HEK293T (cell line): ENCODE measurements at regions not wholly inside any gene's neighbourhood (a gene's known extent, or its start where the extent isn't known, plus 50 kb on each side); places are given as distances from the start of the nearest gene placed in this dataset.
"Not testable (repeated sequence)": the region's sequence is repeated elsewhere in the genome, so short reads cannot be mapped to it uniquely, and the experiment has no call there.

Experiments used
- CTCF ChIA-PET: fragments of 350-600 bp; formaldehyde crosslinking; extraction: SDS; loops from one replicate; lab custom pipeline; 2021; ENCODE audit warnings: antibody characterized with exemption, inconsistent platforms; lab: Yijun Ruan, JAX
- POLR2A ChIA-PET: fragments of 350-600 bp; formaldehyde crosslinking; extraction: SDS; loops from one replicate; lab custom pipeline; 2020; ENCODE audit warnings: antibody characterized with exemption, inconsistent platforms; lab: Yijun Ruan, JAX
- DNase-seq: peaks from one replicate; pipeline ENCODE4 v3.0.0; 2012; ENCODE audit warnings: mixed read lengths; ENCODE audit errors: extremely low spot score
- ARNT ChIP-seq: fragments of 450-650 bp; IDR thresholded peaks from 2 replicates; pipeline ENCODE4 v1.6.1; 2017; ENCODE audit warnings: mild to moderate bottlenecking
- BHLHE40 ChIP-seq: fragments of 450-650 bp; IDR thresholded peaks from 2 replicates; pipeline ENCODE4 v1.6.1; 2016; ENCODE audit warnings: mild to moderate bottlenecking, moderate library complexity, borderline replicate concordance
- CTBP1 ChIP-seq: fragments of 450-650 bp; IDR thresholded peaks from 2 replicates; pipeline ENCODE4 v1.6.1; 2016; ENCODE audit warnings: borderline replicate concordance
- ELF4 ChIP-seq: fragments of 450-650 bp; IDR thresholded peaks from 2 replicates; pipeline ENCODE4 v1.6.1; 2017; ENCODE audit warnings: antibody characterized with exemption
- FOXA1 ChIP-seq: fragments of 450-650 bp; IDR thresholded peaks from 2 replicates; pipeline ENCODE4 v1.6.1; 2016; ENCODE audit warnings: mild to moderate bottlenecking
- FOXK2 ChIP-seq: fragments of 450-650 bp; IDR thresholded peaks from 2 replicates; pipeline ENCODE4 v1.6.1; 2016; ENCODE audit warnings: mild to moderate bottlenecking
- FOXM1 ChIP-seq: fragments of 450-650 bp; IDR thresholded peaks from 2 replicates; pipeline ENCODE4 v1.6.1; 2017; ENCODE audit warnings: mild to moderate bottlenecking, borderline replicate concordance
- HDGF ChIP-seq: fragments of 450-650 bp; IDR thresholded peaks from 2 replicates; pipeline ENCODE4 v1.6.1; 2017; ENCODE audit warnings: antibody characterized with exemption, borderline replicate concordance
- L3MBTL2 ChIP-seq: fragments of 450-650 bp; conservative IDR thresholded peaks from 2 replicates; pipeline ENCODE4 v1.6.1; 2016; ENCODE audit warnings: mild to moderate bottlenecking
- LEF1 ChIP-seq: fragments of 450-650 bp; IDR thresholded peaks from 2 replicates; pipeline ENCODE4 v1.6.1; 2017; ENCODE audit warnings: mild to moderate bottlenecking, borderline replicate concordance
- NFRKB ChIP-seq: fragments of 450-650 bp; IDR thresholded peaks from 2 replicates; pipeline ENCODE4 v1.6.1; 2016; ENCODE audit warnings: mild to moderate bottlenecking, moderate library complexity
- PKNOX1 ChIP-seq: fragments of 450-650 bp; IDR thresholded peaks from 2 replicates; pipeline ENCODE4 v1.6.1; 2016
- SP1 ChIP-seq: fragments of 450-650 bp; IDR thresholded peaks from 2 replicates; pipeline ENCODE4 v1.6.1; 2017
- SUZ12 ChIP-seq: fragments of 450-650 bp; IDR thresholded peaks from 2 replicates; pipeline ENCODE4 v1.6.1; 2016; ENCODE audit warnings: mild to moderate bottlenecking
- TARDBP ChIP-seq: fragments of 450-650 bp; IDR thresholded peaks from 2 replicates; pipeline ENCODE4 v1.6.1; 2016
- ZNF384 ChIP-seq: fragments of 450-650 bp; IDR thresholded peaks from 2 replicates; pipeline ENCODE4 v1.6.1; 2016

- TF ChIP-seq SP1 (no peak), FOXK2 (no peak), SUZ12 (no peak), PKNOX1 (no peak), L3MBTL2 (no peak), ZNF384 (no peak), FOXM1 (no peak), ELF4 (no peak), NFRKB (no peak), HDGF (no peak), BHLHE40 (no peak), TARDBP (no peak), ARNT (no peak), FOXA1 (no peak), LEF1 (no peak)
- ChIA-PET POLR2A (no interaction called here), CTCF (no interaction called here)
- no peak for DNase-seq
Observed at GRCh38 chr19:20359933-20360720, 193.1 kb downstream of the ZNF486 start.

GRCh38 chr19:20358841-20359465 is 191.9 kb downstream of the ZNF486 start:
- DNase-seq, POLR2A ChIA-PET, CTCF ChIA-PET: not testable (repeated sequence)

GRCh38 chr19:20357921-20358320 is 190.9 kb downstream of the ZNF486 start:
- CTCF ChIA-PET = no interaction called here
- TF ChIP-seq LEF1 = no peak
- TF ChIP-seq PKNOX1 = no peak
- no peak for TF ChIP-seq L3MBTL2
- TF ChIP-seq SP1 = no peak
- no peak for TF ChIP-seq FOXK2
- TF ChIP-seq HDGF = no peak
- no peak for TF ChIP-seq CTBP1
- no peak for TF ChIP-seq BHLHE40
- TF ChIP-seq FOXM1 = no peak
- no peak for TF ChIP-seq ARNT
- no peak for TF ChIP-seq FOXA1
- no peak for TF ChIP-seq ZNF384
- no peak for TF ChIP-seq NFRKB
- no peak for TF ChIP-seq TARDBP
- TF ChIP-seq ELF4 = no peak
- TF ChIP-seq SUZ12 = no peak
- POLR2A ChIA-PET = no interaction called here
- DNase-seq = no peak

- DNase-seq = no peak
- CTCF ChIA-PET = no interaction called here
- TF ChIP-seq CTBP1 (no peak), PKNOX1 (no peak), FOXK2 (no peak), L3MBTL2 (no peak), ARNT (no peak)
Observed at GRCh38 chr19:20351244-20351643, 184.2 kb downstream of the ZNF486 start.

GRCh38 chr19:20349206-20349605 is 182.2 kb downstream of the ZNF486 start:
- POLR2A ChIA-PET = no interaction called here
- no peak for DNase-seq
- CTCF ChIA-PET = no interaction called here
- TF ChIP-seq CTBP1 (no peak), BHLHE40 (no peak), NFRKB (no peak), TARDBP (no peak), FOXM1 (no peak), LEF1 (no peak), PKNOX1 (no peak), SP1 (no peak), ELF4 (no peak), FOXK2 (no peak), ZNF384 (no peak), SUZ12 (no peak), HDGF (no peak), ARNT (no peak), L3MBTL2 (no peak), FOXA1 (no peak)

More at GRCh38 chr19:20351244-20351643, 184.2 kb downstream of the ZNF486 start:
- POLR2A ChIA-PET = no interaction called here

GRCh38 chr19:20339444-20339843 is 172.4 kb downstream of the ZNF486 start:
- ChIA-PET POLR2A (no interaction called here), CTCF (no interaction called here)
- TF ChIP-seq ZNF384 = no peak
- TF ChIP-seq ARNT = no peak
- no peak for TF ChIP-seq L3MBTL2
- no peak for TF ChIP-seq FOXM1
- TF ChIP-seq FOXA1 = no peak
- no peak for TF ChIP-seq FOXK2
- TF ChIP-seq TARDBP = no peak
- TF ChIP-seq NFRKB = no peak
- no peak for TF ChIP-seq SUZ12
- no peak for TF ChIP-seq SP1
- TF ChIP-seq CTBP1 = no peak
- DNase-seq = no peak
